DMS153 (cell line): ENCODE measurements at regions not wholly inside any gene's neighbourhood (a gene's known extent, or its start where the extent isn't known, plus 50 kb on each side); places are given as distances from the start of the nearest gene placed in this dataset.
"Not testable (repeated sequence)": the region's sequence is repeated elsewhere in the genome, so short reads cannot be mapped to it uniquely, and the experiment has no call there.

Experiments used
- DNase-seq: peaks from one replicate; lab custom pipeline; 2025; lab: John Stamatoyannopoulos, UW

DNA sequence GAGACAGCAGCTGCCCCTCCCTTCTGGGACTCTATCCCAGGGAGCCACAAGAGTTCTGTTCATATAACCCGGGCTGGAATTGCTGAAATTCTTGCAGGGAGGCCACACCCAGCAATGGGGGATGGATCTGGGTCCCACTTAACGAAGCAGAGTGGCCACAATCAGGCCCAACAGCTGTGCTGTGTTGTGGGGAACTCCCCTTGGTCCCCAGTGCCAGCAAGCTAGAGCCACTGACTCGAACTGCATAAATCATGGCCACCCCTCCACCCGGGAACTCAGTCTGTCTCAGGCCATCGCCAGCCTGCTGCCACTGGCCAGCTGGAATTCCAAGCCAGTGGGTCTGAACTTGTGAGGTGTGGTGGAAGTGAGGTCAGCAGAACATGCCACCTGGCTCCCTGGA, 111.1 kb downstream of the KLF8 start:
- DNase-seq: no peak

- no peak for DNase-seq
These were observed 111.5 kb downstream of the KLF8 start for GRCh38 chrX:56343664-56344063.

DNA sequence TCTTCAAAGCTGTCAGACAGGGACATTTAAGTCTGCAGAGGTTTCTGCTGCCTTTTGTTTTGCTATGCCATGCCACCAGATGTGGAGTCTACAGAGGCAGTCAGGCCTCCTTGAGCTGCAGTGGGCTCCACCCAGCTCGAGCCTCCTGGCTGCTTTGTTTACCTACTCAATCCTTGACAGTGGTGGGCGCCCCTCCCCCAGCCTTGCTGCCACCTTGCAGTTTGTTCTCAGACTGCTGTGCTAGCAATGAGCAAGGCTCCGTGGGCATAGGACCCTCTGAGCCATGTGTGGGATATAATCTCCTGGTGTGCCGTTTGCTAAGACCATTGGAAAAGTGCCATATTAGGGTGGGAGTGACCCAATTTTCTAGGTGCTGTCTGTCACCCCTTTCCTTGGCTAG, 126.0 kb downstream of the KLF8 start:
- not testable (repeated sequence) for DNase-seq

- DNase-seq: not testable (repeated sequence)
These were observed 133.0 kb downstream of the KLF8 start for GRCh38 chrX:56365171-56365570.

DNA sequence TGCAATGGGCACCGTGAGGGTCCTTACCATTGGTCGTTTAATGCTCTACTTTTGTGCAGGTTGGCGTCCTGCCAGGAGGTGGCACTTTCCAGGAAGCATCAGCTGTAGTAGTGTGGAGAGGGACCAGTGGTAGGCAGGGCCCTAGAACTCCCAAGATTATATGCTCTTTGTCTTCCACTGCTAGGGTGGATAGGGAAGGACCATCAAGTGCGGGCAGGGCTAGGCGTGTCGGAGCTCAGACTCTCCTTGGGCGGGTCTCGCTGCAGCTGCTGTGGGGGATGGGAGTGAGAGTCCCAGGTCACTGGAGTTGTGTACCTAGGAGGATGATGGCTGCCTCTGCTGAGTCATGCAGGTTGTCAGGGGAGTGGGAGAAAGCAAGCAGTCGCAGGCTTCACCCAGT, 134.7 kb downstream of the KLF8 start:
- no peak for DNase-seq

- no peak for DNase-seq
These were observed 136.8 kb downstream of the KLF8 start for GRCh38 chrX:56368962-56369361.

GRCh38 chrX:56379984-56380780, 148.0 kb downstream of the KLF8 start:
- not testable (repeated sequence) for DNase-seq

DNA sequence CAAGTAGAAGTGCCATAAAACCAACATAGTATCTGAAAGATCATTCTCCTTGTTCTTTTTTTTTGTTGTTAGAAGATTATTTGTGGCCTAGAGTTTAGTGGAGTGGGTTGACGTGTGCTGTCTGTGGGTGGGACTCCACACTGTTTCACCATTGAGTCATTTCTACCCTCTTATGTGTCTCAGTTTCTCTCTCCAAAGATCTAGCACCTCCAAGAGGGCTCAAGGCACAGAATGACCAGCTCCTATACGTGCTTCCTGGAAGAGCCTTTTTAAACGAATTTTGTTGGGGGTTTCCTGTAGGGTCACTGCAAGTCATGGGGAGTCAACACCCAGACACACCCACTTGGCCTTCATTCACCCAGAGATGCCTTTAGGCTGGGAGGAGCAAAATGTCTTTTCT, 150.1 kb downstream of the KLF8 start:
- no peak for DNase-seq

DNA sequence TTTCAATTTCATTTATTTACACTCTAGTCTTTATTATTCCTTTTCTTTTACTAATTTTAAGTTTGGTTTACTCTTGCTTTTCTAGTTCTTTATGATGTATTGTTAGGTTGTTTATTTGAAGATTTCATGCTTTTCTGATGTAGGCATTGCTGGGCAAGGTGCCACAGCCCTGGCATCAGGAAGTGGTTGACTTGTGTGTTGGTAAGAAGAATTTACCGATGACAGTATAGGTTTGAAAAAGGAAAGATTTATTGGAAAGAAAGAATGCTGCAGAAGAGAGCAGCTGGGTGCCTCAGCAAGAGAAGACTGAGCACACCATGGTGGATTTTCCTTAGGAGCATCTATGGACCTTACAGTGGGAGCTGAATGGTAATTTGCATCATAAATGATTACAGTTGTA, 153.2 kb downstream of the KLF8 start:
- no peak for DNase-seq

DNA sequence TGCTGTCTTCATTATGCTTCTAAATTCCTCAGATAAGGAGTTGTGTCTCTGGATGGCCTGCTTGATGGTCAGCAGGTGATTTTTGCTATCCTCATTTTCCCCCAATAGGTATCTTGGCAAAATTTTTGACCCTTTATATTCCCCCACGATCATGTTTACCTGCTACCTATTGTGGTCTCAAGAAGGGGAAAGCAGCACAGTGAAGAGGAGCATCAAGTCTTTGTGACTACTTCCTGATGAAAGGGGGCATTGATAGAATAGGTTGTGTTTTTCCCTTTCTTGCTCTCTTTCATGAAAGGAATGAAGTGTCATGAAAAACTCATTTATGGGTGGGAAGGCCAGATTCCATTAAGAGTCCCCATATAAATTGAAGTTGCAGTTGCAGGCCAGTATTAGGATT, 153.8 kb downstream of the KLF8 start:
- DNase-seq: no peak

- DNase-seq: no peak
These were observed 165.5 kb downstream of the KLF8 start for GRCh38 chrX:56397636-56398035.

GRCh38 chrX:56402207-56402606, 161.2 kb upstream of the UBQLN2 start:
- no peak for DNase-seq

DNA sequence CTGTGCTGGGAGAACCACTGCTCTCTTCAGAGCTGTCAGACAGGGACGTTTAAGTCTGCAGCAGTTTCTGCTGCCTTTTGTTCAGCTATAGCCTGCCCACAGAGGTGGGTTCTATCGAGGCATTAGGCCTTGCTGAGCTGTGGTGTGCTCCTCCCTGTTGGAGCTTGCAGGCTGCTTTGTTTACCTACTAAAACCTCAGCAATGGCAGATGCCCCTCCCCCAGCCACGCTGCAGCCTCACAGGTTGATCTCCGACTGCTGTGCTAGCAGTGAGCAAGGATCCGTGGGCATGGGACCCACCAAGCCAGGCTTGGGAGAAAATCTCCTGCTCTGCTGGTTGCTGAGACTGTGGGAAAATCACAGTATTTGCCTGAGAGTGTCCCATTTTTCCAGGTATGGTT, 133.8 kb upstream of the UBQLN2 start:
- no peak for DNase-seq

- DNase-seq: not testable (repeated sequence)
These were observed 111.4 kb upstream of the UBQLN2 start for GRCh38 chrX:56451981-56452380.

GRCh38 chrX:56462389-56462788, 101.0 kb upstream of the UBQLN2 start:
- DNase-seq: no peak

- no peak for DNase-seq
These were observed 95.0 kb upstream of the UBQLN2 start for GRCh38 chrX:56468441-56468840.

DNA sequence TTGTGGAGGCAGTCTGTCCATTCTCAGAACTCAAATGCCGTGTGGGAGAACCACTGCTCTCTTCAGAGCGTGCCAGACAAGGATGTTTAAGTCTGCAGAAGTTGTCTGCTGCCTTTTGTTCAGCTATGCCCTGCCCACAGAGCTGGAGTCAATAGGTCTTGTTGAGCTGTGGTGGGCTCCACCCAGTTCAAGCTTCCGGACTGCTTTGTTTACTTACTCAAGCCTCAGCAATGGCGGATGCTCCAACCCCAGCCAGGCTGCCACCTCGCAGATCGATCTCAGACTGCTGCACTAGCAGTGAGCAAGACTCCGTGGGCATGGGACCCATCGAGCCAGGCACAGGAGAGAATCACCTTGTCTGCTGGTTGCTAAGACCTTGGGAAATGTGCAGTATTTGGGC, 68.5 kb upstream of the UBQLN2 start:
- DNase-seq: peak; percentile 37

GRCh38 chrX:56498756-56499155, 64.7 kb upstream of the UBQLN2 start:
- no peak for DNase-seq

DNA sequence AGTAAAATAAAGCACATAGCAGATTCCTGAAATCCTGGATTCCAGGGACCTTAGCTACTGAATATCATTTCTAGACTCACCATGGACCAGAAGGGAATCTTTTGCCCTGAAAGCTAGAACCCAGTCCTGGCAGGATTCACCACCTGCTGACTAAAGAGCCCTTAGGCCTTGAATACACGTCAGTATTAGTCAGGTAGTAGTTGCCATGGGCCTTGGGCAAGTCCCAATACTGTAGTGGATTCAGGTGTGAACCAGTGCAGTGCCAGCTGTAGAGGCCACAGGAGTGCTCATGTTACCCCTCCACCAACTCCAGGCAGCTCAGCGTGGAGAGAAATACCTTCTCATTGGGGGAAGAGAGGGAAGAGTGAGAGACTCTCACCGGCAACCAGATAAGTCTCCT, 64.1 kb upstream of the UBQLN2 start:
- no peak for DNase-seq

- DNase-seq: no peak
These were observed 59.3 kb upstream of the UBQLN2 start for GRCh38 chrX:56503941-56504673.

DNA sequence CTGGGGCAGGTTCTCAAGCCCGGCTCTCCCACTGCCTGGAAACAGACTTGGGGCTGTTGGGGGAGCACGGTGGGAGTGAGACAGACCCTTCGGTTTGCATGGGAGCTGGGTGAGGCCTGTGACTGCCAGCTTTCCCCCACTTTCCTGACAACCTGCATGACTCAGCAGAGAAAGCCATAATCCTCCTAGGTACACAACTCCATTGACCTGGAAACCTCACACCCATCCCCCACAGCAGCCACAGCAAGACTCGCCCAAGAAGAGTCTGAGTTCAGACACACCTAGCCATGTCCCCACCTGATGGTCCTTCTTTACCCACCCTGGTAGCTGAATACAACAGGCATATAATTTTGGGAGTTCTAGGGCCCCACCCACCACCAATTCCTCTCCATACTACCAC, 57.6 kb upstream of the UBQLN2 start:
- DNase-seq: no peak
